B cell (primary cell): ENCODE measurements at regions not wholly inside any gene's neighbourhood (a gene's known extent, or its start where the extent isn't known, plus 50 kb on each side); places are given as distances from the start of the nearest gene placed in this dataset.

ENCODE experiments used
- ATAC-seq: fragments of 200-7000 bp; cut with Tn5 transposase; one replicate; pipeline ENCODE4 v1.10.0; 2021; ENCODE audit warnings: low read depth, mild to moderate bottlenecking, moderate number of reproducible peaks, moderate library complexity
- CTCF ChIA-PET: fragments of 350-600 bp; sonication (Branson Sonifier 250); formaldehyde crosslinking; loops from one replicate; lab custom pipeline; 2021; ENCODE audit warnings: antibody characterized with exemption, inconsistent platforms; lab: Charles Lee
- POLR2A ChIA-PET: fragments of 350-600 bp; sonication (Branson Sonifier 250); formaldehyde crosslinking; loops from one replicate; lab custom pipeline; 2021; ENCODE audit warnings: antibody characterized with exemption; lab: Charles Lee
- DNase-seq: peaks from one replicate; pipeline ENCODE4 v3.0.0; 2013
- H2AFZ ChIP-seq: 2 replicates; pipeline ENCODE4 v1.6.1; 2012; ENCODE audit warnings: mild to moderate bottlenecking, low read depth, low read length; ENCODE audit not compliant: insufficient read depth, poor library complexity, severe bottlenecking
- H3K27ac ChIP-seq, 2 donors: 1 replicate in 1 of 2; 2 replicates in 1 of 2; pipeline ENCODE4 v1.5.1; 2012 to 2013; ENCODE audit warnings: low read length in 2 of 2, mild to moderate bottlenecking in 2 of 2, moderate library complexity in 1 of 2
- H3K27me3 ChIP-seq, 4 experiments: fragments of 200-600 bp in 1 of 4; sonication (generic) in 1 of 4; replicated peaks in 1 of 4; 1 replicate in 2 of 4; 2 replicates in 2 of 4; pipeline versions ENCODE4 v1.6.1 to v1.7.0; 2013 to 2016; ENCODE audit warnings: low read length in 3 of 4, mild to moderate bottlenecking in 2 of 4, mixed read lengths in 1 of 4, moderate library complexity in 1 of 4; ENCODE audit not compliant: insufficient read depth in 4 of 4, control insufficient read depth in 3 of 4; ENCODE audit errors: control extremely low read depth in 1 of 4
- H3K36me3 ChIP-seq, 2 experiments: replicated peaks in 1 of 2; 1 replicate in 1 of 2; 2 replicates in 1 of 2; pipeline versions ENCODE4 v1.6.1 to v1.7.1; 2013; ENCODE audit warnings: low read length in 1 of 2; ENCODE audit not compliant: insufficient read depth in 2 of 2, control insufficient read depth in 1 of 2; ENCODE audit errors: control extremely low read depth in 1 of 2, extremely low read depth in 1 of 2
- H3K4me1 ChIP-seq, 2 donors: fragments of 200-600 bp in 1 of 2; sonication (generic) in 1 of 2; 1 replicate in 1 of 2; 2 replicates in 1 of 2; pipeline versions ENCODE4 v1.5.1 to v1.6.1; 2013 to 2017; ENCODE audit warnings: low read length in 2 of 2; ENCODE audit not compliant: control insufficient read depth in 2 of 2, insufficient read depth in 2 of 2
- H3K4me2 ChIP-seq: replicated peaks from 2 replicates; pipeline ENCODE3; 2012; ENCODE audit warnings: mild to moderate bottlenecking, low read depth, low read length; ENCODE audit not compliant: poor library complexity, severe bottlenecking
- H3K4me3 ChIP-seq, 5 experiments: fragments of 200-600 bp in 1 of 5; sonication (generic) in 1 of 5; 1 replicate in 3 of 5; 2 replicates in 2 of 5; pipeline versions ENCODE4 v1.5.1 to v1.7.0; 2011 to 2016; ENCODE audit warnings: low read length in 4 of 5, mild to moderate bottlenecking in 4 of 5, low read depth in 2 of 5, control low read depth in 1 of 5, moderate library complexity in 1 of 5; ENCODE audit not compliant: insufficient read depth in 1 of 5; ENCODE audit errors: control extremely low read depth in 1 of 5, extremely low read depth in 1 of 5
- H3K79me2 ChIP-seq: fragments of 200-600 bp; sonication (generic); one replicate; pipeline ENCODE4 v1.6.0; 2016; ENCODE audit warnings: low read length; ENCODE audit not compliant: control insufficient read depth, insufficient read depth
- H3K9ac ChIP-seq: fragments of 200-600 bp; sonication (generic); 2 replicates; pipeline ENCODE4 v1.6.1; 2017; ENCODE audit warnings: mild to moderate bottlenecking, low read length, moderate library complexity
- H3K9me3 ChIP-seq, 3 donors: one replicate each; pipeline versions ENCODE4 v1.6.1 to v1.7.1; 2013; ENCODE audit warnings: low read length in 2 of 3; ENCODE audit not compliant: control insufficient read depth in 2 of 3, insufficient read depth in 1 of 3; ENCODE audit errors: control extremely low read depth in 1 of 3
- H4K20me1 ChIP-seq: 2 replicates; pipeline ENCODE4 v1.6.0; 2012; ENCODE audit warnings: mild to moderate bottlenecking, low read length; ENCODE audit not compliant: insufficient read depth, control insufficient read depth, poor library complexity, severe bottlenecking
- H3K27ac Mint-ChIP-seq: one replicate; pipeline ENCODE4 v1.8.0; 2021; ENCODE audit warnings: mixed read lengths
- H3K27me3 Mint-ChIP-seq: one replicate; pipeline ENCODE4 v1.8.0; 2021; ENCODE audit warnings: mixed read lengths
- H3K4me1 Mint-ChIP-seq: one replicate; pipeline ENCODE4 v1.8.0; 2021; ENCODE audit warnings: mixed read lengths
- H3K4me3 Mint-ChIP-seq: one replicate; pipeline ENCODE4 v1.8.0; 2021; ENCODE audit warnings: mixed read lengths
- H3K9me3 Mint-ChIP-seq: one replicate; pipeline ENCODE4 v1.8.0; 2022; ENCODE audit warnings: mixed read lengths; ENCODE audit not compliant: insufficient read depth
- EZH2 ChIP-seq: IDR thresholded peaks from 2 replicates; pipeline ENCODE4 v1.6.1; 2012; ENCODE audit warnings: borderline replicate concordance, low read depth, mild to moderate bottlenecking, moderate library complexity, low read length; ENCODE audit not compliant: insufficient read depth, poor library complexity, severe bottlenecking
- WGBS: methylation state at CpG from one replicate; pipeline ENCODE4 v1.1.5; 2013; ENCODE audit warnings: missing lambda C conversion rate; ENCODE audit not compliant: insufficient coverage; 5-methylcytosine and 5-hydroxymethylcytosine counted together
- intact Hi-C: fragments of 100-400 bp; cut with micrococcal nuclease; formaldehyde crosslinking; loops from one replicate; pipeline ENCODE4 v1.10.0; 2022
- TF ChIP-seq, protein P1 (sequence below): fragments of 200-600 bp; IDR thresholded peaks from one replicate; pipeline ENCODE4 v1.8.0; 2022; ENCODE audit warnings: antibody characterized with exemption, mild to moderate bottlenecking

DNA sequence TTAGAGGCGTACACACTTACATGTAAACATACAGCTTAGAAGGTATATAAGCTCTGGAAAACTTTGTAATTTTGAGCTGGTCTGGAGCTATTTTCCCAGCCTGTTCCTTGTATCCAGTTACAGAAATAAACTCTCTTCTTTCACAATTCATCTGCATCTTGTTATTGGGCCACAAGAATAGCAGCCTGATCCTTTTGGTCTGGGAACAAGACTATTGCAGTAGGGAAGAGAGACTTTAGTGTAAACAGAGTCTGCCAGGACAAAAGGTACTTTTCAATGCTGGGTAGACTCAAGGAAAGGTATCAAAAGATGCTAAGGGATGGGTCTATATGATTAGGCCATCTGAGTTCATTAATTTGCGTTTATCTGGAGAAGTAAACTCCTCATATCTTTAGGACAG, 728.3 kb downstream of the TYW1 start:
- Histone ChIP-seq H4K20me1 (no peaks in the 10 kb centered on the region), H3K36me3 (no peaks in the 10 kb centered on the region), H3K27me3 (no peaks in the 10 kb centered on the region), H3K9me3 (peaks cover 0 to 12% (median 0%) of the 10 kb centered on the region in 3 donors), H3K4me1 (no peaks in the 10 kb centered on the region), H2AFZ (no peak overlapping the region), H3K9ac (no peak overlapping the region), H3K4me3 (no peak overlapping the region), H3K27ac (no peak overlapping the region), H3K79me2 (no peaks in the 10 kb centered on the region), H3K4me2 (no peak overlapping the region)
- Mint-ChIP-seq H3K4me3 (no peak overlapping the region), H3K4me1 (no peaks in the 10 kb centered on the region), H3K27me3 (no peaks in the 10 kb centered on the region), H3K9me3 (no peaks in the 10 kb centered on the region), H3K27ac (no peak overlapping the region)
- intact Hi-C loops: no loop called here
- DNase-seq (no peak), ATAC-seq (no peak)
- no peak for TF ChIP-seq EZH2
- TF ChIP-seq, protein P1, sequence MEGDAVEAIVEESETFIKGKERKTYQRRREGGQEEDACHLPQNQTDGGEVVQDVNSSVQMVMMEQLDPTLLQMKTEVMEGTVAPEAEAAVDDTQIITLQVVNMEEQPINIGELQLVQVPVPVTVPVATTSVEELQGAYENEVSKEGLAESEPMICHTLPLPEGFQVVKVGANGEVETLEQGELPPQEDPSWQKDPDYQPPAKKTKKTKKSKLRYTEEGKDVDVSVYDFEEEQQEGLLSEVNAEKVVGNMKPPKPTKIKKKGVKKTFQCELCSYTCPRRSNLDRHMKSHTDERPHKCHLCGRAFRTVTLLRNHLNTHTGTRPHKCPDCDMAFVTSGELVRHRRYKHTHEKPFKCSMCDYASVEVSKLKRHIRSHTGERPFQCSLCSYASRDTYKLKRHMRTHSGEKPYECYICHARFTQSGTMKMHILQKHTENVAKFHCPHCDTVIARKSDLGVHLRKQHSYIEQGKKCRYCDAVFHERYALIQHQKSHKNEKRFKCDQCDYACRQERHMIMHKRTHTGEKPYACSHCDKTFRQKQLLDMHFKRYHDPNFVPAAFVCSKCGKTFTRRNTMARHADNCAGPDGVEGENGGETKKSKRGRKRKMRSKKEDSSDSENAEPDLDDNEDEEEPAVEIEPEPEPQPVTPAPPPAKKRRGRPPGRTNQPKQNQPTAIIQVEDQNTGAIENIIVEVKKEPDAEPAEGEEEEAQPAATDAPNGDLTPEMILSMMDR: no peak
- POLR2A ChIA-PET: no interaction called here
- no CpG with 5 or more reads among the region's 2 CpGs for WGBS
- CTCF ChIA-PET: no interaction called here

- no peaks in the 10 kb centered on the region for H3K36me3 ChIP-seq
- no peaks in the 10 kb centered on the region for H3K9me3 Mint-ChIP-seq
- H3K4me3 Mint-ChIP-seq: no peak overlapping the region
Observed at GRCh38 chr7:67725423-67725822, 728.8 kb downstream of the TYW1 start.

More at GRCh38 chr7:67725423-67725822, 728.8 kb downstream of the TYW1 start:
- H3K4me2 ChIP-seq: no peak overlapping the region
- ChIA-PET POLR2A (no interaction called here), CTCF (no interaction called here)
- H2AFZ ChIP-seq: no peak overlapping the region
- H3K27me3 ChIP-seq: no peaks in the 10 kb centered on the region
- H3K27ac Mint-ChIP-seq: no peak overlapping the region
- H3K79me2 ChIP-seq: no peaks in the 10 kb centered on the region
- no peaks in the 10 kb centered on the region for H3K4me1 ChIP-seq
- H3K27ac ChIP-seq: no peak overlapping the region
- 68% methylated on average over 3 of the region's 3 CpGs for WGBS
- H3K4me1 Mint-ChIP-seq: no peaks in the 10 kb centered on the region
- ATAC-seq (no peak), DNase-seq (no peak)
- H3K4me3 ChIP-seq: no peak overlapping the region
- no peak for TF ChIP-seq EZH2
- TF ChIP-seq, protein P1: no peak
- H3K27me3 Mint-ChIP-seq: no peaks in the 10 kb centered on the region
- intact Hi-C loops: no loop called here
- H4K20me1 ChIP-seq: no peaks in the 10 kb centered on the region
- H3K9ac ChIP-seq: no peak overlapping the region
- H3K9me3 ChIP-seq: peaks cover 0 to 12% (median 0%) of the 10 kb centered on the region in 3 donors
